Activated CD8-positive, alpha-beta T cell treated with anti-CD3 and anti-CD28 coated beads, Interleukin-2, amount 10 ng/mL, durations not matched to agents 7 days and 5 days (primary cell): ENCODE measurements at regions not wholly inside any gene's neighbourhood (a gene's known extent, or its start where the extent isn't known, plus 50 kb on each side); places are given as distances from the start of the nearest gene placed in this dataset.

ENCODE experiments used
- ATAC-seq: fragments of 150-1000 bp; cut with Tn5 transposase; one replicate; pipeline ENCODE4 v1.10.0; 2021; ENCODE audit warnings: moderate library complexity
- CTCF ChIA-PET: fragments of 350-600 bp; sonication (Branson Sonifier 250); formaldehyde crosslinking; loops from one replicate; lab custom pipeline; 2021; ENCODE audit warnings: antibody characterized with exemption; lab: Charles Lee
- POLR2A ChIA-PET: fragments of 350-600 bp; sonication (Branson Sonifier 250); formaldehyde crosslinking; loops from one replicate; lab custom pipeline; 2021; ENCODE audit warnings: antibody characterized with exemption; lab: Charles Lee
- DNase-seq: peaks from one replicate; pipeline ENCODE4 v3.0.0-alpha.2; 2020
- H3K27ac Mint-ChIP-seq: one replicate; pipeline ENCODE4 v1.8.0; 2021; ENCODE audit warnings: mild to moderate bottlenecking, mixed read lengths
- H3K27me3 Mint-ChIP-seq: one replicate; pipeline ENCODE4 v1.8.0; 2021; ENCODE audit warnings: low read depth, mixed read lengths
- H3K36me3 Mint-ChIP-seq: one replicate; pipeline ENCODE4 v1.8.0; 2021; ENCODE audit warnings: low read depth, mixed read lengths
- H3K4me1 Mint-ChIP-seq: one replicate; pipeline ENCODE4 v1.8.0; 2021; ENCODE audit warnings: low read depth, mixed read lengths
- H3K4me3 Mint-ChIP-seq: one replicate; pipeline ENCODE4 v1.8.0; 2021; ENCODE audit warnings: mild to moderate bottlenecking, mixed read lengths
- H3K9me3 Mint-ChIP-seq: one replicate; pipeline ENCODE4 v1.8.0; 2022; ENCODE audit warnings: mixed read lengths; ENCODE audit not compliant: insufficient read depth

GRCh38 chr2:66701251-66701650, 266.3 kb downstream of the MEIS1 start:
- no peak for DNase-seq
- ChIA-PET POLR2A (no interaction called here), CTCF (no interaction called here)
- no peaks in the 10 kb centered on the region for H3K9me3 Mint-ChIP-seq
- H3K36me3 Mint-ChIP-seq: no peaks in the 10 kb centered on the region
- no peaks in the 10 kb centered on the region for H3K4me1 Mint-ChIP-seq
- H3K27ac Mint-ChIP-seq: no peak overlapping the region
- ATAC-seq: no peak
- H3K27me3 Mint-ChIP-seq: no peaks in the 10 kb centered on the region
- no peak overlapping the region for H3K4me3 Mint-ChIP-seq

DNA sequence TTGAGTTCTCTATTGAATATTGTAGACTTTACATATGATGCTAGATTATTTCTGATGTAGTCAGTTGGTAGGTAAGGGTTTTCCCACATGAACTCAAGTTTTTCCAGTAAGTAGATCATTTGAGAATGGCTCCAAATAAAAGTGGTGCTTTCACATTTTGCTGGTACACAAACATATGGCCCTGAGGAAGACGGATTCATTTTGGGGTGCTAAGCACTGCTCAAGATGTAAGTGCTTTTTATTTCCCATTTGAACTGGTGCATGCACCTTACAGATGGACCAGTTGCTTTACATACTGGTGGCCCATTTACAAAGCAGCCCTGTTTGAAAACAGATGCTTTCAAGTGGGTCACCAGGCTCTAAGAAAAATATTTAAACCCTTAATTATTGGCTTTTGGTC, 266.7 kb downstream of the MEIS1 start:
- ChIA-PET POLR2A (no interaction called here), CTCF (no interaction called here)
- Mint-ChIP-seq H3K4me1 (no peaks in the 10 kb centered on the region), H3K9me3 (no peaks in the 10 kb centered on the region), H3K27ac (no peak overlapping the region), H3K4me3 (no peak overlapping the region), H3K36me3 (no peaks in the 10 kb centered on the region), H3K27me3 (no peaks in the 10 kb centered on the region)
- no peak for DNase-seq
- ATAC-seq: no peak

- H3K4me1 Mint-ChIP-seq: no peaks in the 10 kb centered on the region
- CTCF ChIA-PET: no interaction called here
- H3K27me3 Mint-ChIP-seq: no peaks in the 10 kb centered on the region
- DNase-seq: no peak
- H3K27ac Mint-ChIP-seq: no peak overlapping the region
- no peaks in the 10 kb centered on the region for H3K36me3 Mint-ChIP-seq
- POLR2A ChIA-PET: no interaction called here
- no peaks in the 10 kb centered on the region for H3K9me3 Mint-ChIP-seq
- H3K4me3 Mint-ChIP-seq: no peak overlapping the region
- no peak for ATAC-seq
Measured at GRCh38 chr2:66702301-66702700, 267.4 kb downstream of the MEIS1 start.

DNA sequence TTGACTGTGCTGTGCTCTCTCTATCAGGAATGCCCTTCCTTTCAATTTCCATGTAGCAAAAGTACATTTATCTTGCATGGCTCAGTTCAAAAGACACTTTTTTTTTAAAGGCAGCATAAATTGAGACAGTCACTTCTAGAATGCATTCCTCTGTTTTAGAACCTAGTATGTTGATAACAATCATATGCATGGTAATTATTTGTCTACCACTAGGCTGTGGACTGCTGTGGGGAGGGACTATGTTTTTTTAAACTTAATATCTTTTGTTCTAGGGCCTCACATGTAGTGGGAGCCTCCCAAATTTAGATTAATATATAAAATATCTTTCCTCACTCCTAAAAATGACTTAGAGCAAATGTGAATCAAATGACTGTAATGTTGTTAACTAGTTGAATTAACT, 269.9 kb downstream of the MEIS1 start:
- H3K9me3 Mint-ChIP-seq: no peaks in the 10 kb centered on the region
- no peak overlapping the region for H3K27ac Mint-ChIP-seq
- POLR2A ChIA-PET: no interaction called here
- H3K4me3 Mint-ChIP-seq: no peak overlapping the region
- CTCF ChIA-PET: no interaction called here
- no peaks in the 10 kb centered on the region for H3K27me3 Mint-ChIP-seq
- no peak for ATAC-seq
- no peaks in the 10 kb centered on the region for H3K4me1 Mint-ChIP-seq
- no peak for DNase-seq
- H3K36me3 Mint-ChIP-seq: no peaks in the 10 kb centered on the region

- no peak for ATAC-seq
- ChIA-PET POLR2A (no interaction called here), CTCF (no interaction called here)
- no peak overlapping the region for H3K4me3 Mint-ChIP-seq
- H3K27ac Mint-ChIP-seq: no peak overlapping the region
- no peaks in the 10 kb centered on the region for H3K36me3 Mint-ChIP-seq
- H3K9me3 Mint-ChIP-seq: no peaks in the 10 kb centered on the region
- no peaks in the 10 kb centered on the region for H3K4me1 Mint-ChIP-seq
- no peaks in the 10 kb centered on the region for H3K27me3 Mint-ChIP-seq
- no peak for DNase-seq
Measured at GRCh38 chr2:66714610-66715009, 279.7 kb downstream of the MEIS1 start.

DNA sequence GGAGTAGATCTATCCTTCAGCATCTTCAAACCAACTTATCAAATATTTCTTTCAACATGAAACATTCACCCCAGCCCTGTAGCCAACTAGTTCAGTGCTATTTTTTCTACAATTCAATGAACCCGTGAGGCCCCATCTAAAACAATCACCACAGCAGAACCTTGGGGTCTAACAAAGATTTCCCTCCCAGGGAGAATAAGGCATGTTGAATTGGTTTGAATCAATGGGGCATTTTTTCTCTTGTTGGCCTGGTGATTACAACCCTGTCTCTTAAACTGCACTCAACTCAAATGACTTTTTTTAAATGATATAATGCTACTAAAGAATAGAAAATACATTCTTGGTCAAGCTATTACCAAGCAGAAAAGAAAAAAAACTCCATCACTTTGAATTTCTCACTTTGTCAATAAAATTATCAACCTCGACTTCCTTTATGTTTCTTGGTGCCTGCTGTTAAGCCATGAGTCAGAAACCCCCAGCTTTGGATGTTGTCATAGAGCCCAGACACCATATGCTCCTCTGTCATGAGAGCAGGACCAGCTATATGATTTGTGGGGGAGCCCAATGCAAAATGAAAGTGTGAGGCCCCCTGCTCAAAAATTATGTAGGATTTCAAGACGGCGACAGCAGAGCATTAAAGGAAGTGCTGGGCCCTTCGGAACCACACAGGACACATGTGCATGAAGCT, 282.4 kb downstream of the MEIS1 start:
- Mint-ChIP-seq H3K27me3 (no peaks in the 10 kb centered on the region), H3K9me3 (no peaks in the 10 kb centered on the region), H3K27ac (no peak overlapping the region), H3K36me3 (no peaks in the 10 kb centered on the region), H3K4me3 (no peak overlapping the region), H3K4me1 (no peaks in the 10 kb centered on the region)
- no peak for DNase-seq
- ATAC-seq: no peak
- ChIA-PET POLR2A (no interaction called here), CTCF (no interaction called here)

DNA sequence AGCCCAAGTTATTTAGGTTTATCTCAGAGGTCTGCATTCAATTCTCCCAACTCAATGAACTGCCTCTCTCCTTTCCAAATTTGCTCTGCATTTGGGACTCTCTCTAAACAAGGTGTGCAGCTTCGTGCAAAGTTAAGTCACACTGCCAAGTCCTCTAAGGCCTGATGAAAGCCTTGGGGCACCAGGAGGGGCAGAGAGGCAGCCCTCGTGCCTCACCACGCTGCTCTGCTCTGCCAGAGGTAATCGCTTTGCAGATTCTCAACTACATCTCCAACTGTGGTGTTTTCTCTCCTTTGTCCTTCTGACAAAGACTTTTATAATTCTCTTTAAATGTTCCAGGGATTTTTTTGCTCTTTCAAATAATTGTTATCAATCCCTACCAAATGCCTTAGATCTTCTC, 283.0 kb downstream of the MEIS1 start:
- Mint-ChIP-seq H3K36me3 (no peaks in the 10 kb centered on the region), H3K4me1 (no peaks in the 10 kb centered on the region), H3K4me3 (no peak overlapping the region), H3K9me3 (no peaks in the 10 kb centered on the region), H3K27ac (no peak overlapping the region), H3K27me3 (no peaks in the 10 kb centered on the region)
- no peak for ATAC-seq
- POLR2A ChIA-PET: no interaction called here
- DNase-seq: no peak
- CTCF ChIA-PET: no interaction called here

- ChIA-PET CTCF (no interaction called here), POLR2A (no interaction called here)
- no peaks in the 10 kb centered on the region for H3K27me3 Mint-ChIP-seq
- no peaks in the 10 kb centered on the region for H3K9me3 Mint-ChIP-seq
- H3K27ac Mint-ChIP-seq: no peak overlapping the region
- ATAC-seq: no peak
- H3K4me1 Mint-ChIP-seq: no peaks in the 10 kb centered on the region
- DNase-seq: no peak
- H3K36me3 Mint-ChIP-seq: no peaks in the 10 kb centered on the region
- H3K4me3 Mint-ChIP-seq: no peak overlapping the region
Measured at GRCh38 chr2:66721776-66722175, 286.9 kb downstream of the MEIS1 start.

- Mint-ChIP-seq H3K4me3 (no peak overlapping the region), H3K4me1 (no peaks in the 10 kb centered on the region), H3K36me3 (no peaks in the 10 kb centered on the region), H3K27me3 (no peaks in the 10 kb centered on the region), H3K9me3 (no peaks in the 10 kb centered on the region), H3K27ac (no peak overlapping the region)
- ATAC-seq (no peak), DNase-seq (no peak)
- ChIA-PET CTCF (no interaction called here), POLR2A (no interaction called here)
Measured at GRCh38 chr2:66724241-66724640, 289.3 kb downstream of the MEIS1 start.

DNA sequence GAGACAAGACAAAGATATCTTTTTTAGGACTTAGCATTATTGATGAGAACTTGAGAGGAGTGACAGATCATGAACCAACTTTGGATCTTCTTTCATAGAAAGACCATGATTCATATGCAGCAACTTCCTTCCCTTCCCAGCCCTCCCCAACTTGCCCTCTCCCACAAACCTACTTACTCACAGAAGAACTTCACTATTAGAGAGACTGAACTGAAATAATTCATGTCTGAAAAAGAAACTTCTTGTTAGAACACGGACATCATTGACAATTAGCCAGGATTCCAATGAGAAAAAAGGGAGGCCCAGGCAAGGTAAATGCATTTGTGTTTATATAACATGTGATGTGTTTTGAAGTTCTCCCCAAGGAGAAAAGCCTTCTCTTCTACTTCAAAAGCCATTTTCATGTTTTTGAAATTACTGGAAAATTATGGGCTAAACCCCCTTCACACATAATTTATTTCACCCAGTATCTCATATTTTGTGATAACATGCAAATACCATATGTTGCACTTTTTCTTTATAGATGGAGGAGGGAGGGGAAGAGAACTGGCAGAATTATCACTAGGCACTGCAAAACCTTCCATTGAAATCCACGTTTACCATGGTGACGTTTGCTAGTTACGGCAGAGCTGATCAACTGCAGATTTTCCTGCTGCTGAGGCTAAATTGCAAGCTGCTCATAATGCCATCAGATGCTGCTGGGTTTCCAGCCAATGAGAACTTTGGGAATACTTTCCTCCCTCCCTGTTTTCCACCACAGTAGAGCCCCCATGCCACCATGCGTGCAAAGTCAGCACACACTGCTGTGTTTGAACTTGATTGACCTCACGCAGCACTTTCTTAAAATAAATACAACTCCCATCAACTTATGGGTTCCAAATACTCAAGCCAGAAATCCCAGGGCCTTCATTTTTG, 294.7 kb downstream of the MEIS1 start:
- ChIA-PET CTCF (no interaction called here), POLR2A (no interaction called here)
- Mint-ChIP-seq H3K27ac (no peak overlapping the region), H3K36me3 (no peaks in the 10 kb centered on the region), H3K4me3 (no peak overlapping the region), H3K9me3 (no peaks in the 10 kb centered on the region), H3K4me1 (no peaks in the 10 kb centered on the region), H3K27me3 (no peaks in the 10 kb centered on the region)
- no peak for ATAC-seq
- no peak for DNase-seq

DNA sequence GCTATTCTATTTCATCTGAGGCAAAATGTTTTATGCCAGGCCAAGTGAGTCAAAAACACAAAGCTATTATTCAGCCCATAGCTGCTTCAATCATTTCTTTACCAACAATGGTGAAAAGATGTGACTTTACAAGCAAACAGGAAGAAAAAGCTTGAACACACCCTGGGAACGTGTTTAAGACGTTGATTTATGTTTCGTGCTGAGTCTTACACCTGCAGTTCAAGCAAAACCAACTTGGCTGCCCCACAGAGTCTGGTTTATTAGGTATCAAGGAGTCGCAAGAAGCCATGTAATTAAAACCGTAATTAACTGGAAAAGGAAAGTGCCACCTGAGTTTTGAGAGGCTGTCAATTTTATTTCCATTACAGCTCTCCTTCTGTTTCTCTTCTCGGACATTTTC, 295.5 kb downstream of the MEIS1 start:
- ATAC-seq (no peak), DNase-seq (no peak)
- ChIA-PET CTCF (no interaction called here), POLR2A (no interaction called here)
- no peaks in the 10 kb centered on the region for H3K4me1 Mint-ChIP-seq
- H3K9me3 Mint-ChIP-seq: no peaks in the 10 kb centered on the region
- H3K27me3 Mint-ChIP-seq: no peaks in the 10 kb centered on the region
- no peak overlapping the region for H3K27ac Mint-ChIP-seq
- H3K36me3 Mint-ChIP-seq: no peaks in the 10 kb centered on the region
- no peak overlapping the region for H3K4me3 Mint-ChIP-seq

DNA sequence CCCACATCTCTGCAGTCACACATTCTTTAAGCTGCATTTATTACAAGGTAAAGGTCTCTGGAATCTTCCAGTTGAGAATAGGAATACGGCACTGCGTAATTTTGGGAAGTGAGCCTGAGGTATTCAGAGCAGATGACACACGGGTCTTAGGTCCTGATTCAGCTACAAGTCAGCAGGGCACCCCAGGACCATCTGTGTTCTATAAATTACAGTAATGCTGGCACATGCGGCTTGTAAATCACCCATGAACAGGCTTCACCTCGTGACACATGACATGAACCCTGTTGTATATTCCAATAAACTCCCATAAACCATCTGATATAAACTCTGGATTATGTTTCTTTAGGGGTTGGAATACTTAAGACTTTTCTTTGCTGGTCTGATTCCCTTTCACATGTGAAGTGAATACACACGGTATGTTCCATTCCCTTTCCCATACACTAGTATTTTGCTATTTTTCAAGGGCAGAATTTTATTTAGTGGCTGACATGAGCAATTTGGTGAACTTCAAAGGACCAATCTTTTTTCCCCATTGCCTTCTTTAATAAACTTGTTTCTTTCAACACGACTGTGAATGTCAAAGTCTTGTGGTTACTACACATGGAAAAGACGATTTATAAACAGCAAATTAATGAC, 298.6 kb downstream of the MEIS1 start:
- no peak for DNase-seq
- Mint-ChIP-seq H3K4me1 (no peaks in the 10 kb centered on the region), H3K27me3 (no peaks in the 10 kb centered on the region), H3K27ac (no peak overlapping the region), H3K36me3 (no peaks in the 10 kb centered on the region), H3K9me3 (peaks cover 5% of the 10 kb centered on the region), H3K4me3 (no peak overlapping the region)
- no peak for ATAC-seq
- ChIA-PET CTCF (no interaction called here), POLR2A (no interaction called here)
